ENCODE measurements at regions not wholly inside any gene's neighbourhood (a gene's known extent, or its start where the extent isn't known, plus 50 kb on each side); places are given as distances from the start of the nearest gene placed in this dataset.

- TF ChIP-seq, protein P1, sequence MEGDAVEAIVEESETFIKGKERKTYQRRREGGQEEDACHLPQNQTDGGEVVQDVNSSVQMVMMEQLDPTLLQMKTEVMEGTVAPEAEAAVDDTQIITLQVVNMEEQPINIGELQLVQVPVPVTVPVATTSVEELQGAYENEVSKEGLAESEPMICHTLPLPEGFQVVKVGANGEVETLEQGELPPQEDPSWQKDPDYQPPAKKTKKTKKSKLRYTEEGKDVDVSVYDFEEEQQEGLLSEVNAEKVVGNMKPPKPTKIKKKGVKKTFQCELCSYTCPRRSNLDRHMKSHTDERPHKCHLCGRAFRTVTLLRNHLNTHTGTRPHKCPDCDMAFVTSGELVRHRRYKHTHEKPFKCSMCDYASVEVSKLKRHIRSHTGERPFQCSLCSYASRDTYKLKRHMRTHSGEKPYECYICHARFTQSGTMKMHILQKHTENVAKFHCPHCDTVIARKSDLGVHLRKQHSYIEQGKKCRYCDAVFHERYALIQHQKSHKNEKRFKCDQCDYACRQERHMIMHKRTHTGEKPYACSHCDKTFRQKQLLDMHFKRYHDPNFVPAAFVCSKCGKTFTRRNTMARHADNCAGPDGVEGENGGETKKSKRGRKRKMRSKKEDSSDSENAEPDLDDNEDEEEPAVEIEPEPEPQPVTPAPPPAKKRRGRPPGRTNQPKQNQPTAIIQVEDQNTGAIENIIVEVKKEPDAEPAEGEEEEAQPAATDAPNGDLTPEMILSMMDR (IDR thresholded peaks at IDR 0.05), result no peak
- TF ChIP-seq POLR2A (IDR thresholded peaks at IDR 0.05), result no peak
- Histone ChIP-seq H3K4me3 (no peak overlapping the region), H3K27ac (no peak overlapping the region), H3K9me3 (no peaks in the 10 kb centered on the region), H3K36me3 (no peaks in the 10 kb centered on the region), H3K4me1 (no peaks in the 10 kb centered on the region), H3K27me3 (no peaks in the 10 kb centered on the region)
- DNase-seq, result no peak
- intact Hi-C loops (cut with DNase I), result no loop called here
- 58 to 73% methylated on average over 2 to 3 of the region's 3 CpGs for WGBS, 2 donors
These were observed 677.1 kb upstream of the CHD1 start for GRCh38 chr5:99605904-99606303.

GRCh38 chr5:99600952-99601351, 672.1 kb upstream of the CHD1 start:
- no peaks in the 10 kb centered on the region for H3K9me3 ChIP-seq
- intact Hi-C loops (cut with DNase I), result no loop called here
- no peaks in the 10 kb centered on the region for H3K36me3 ChIP-seq
- H3K27me3 ChIP-seq, result no peaks in the 10 kb centered on the region
- DNase-seq, result no peak
- TF ChIP-seq, protein P1 (IDR thresholded peaks at IDR 0.05), result no peak
- no peak for TF ChIP-seq POLR2A (IDR thresholded peaks at IDR 0.05)
- no peak overlapping the region for H3K27ac ChIP-seq
- H3K4me3 ChIP-seq, result no peak overlapping the region
- H3K4me1 ChIP-seq, result no peaks in the 10 kb centered on the region
- 45 to 62% methylated on average over 1 of the region's 1 CpG for WGBS, 2 donors

DNA sequence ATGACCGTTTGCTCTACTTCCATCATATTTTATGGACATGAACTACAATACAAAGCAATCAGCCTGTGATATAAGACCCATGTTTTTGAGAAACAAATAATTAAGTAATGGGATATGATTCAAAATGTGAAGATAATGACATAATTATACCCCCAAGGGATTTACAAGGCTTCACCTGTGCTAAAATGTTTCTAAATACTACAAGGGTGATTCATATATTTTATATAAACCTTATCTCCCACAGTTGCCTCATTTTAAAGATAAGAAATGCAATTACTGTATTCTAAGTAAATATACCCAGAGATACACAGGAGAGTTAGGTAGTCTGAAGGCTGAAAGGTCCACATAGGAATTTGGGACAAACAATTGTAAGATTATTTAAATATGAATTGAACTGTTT, 662.0 kb upstream of the CHD1 start:
- Histone ChIP-seq H3K36me3 (no peaks in the 10 kb centered on the region), H3K27ac (no peak overlapping the region), H3K4me3 (no peak overlapping the region), H3K27me3 (no peaks in the 10 kb centered on the region), H3K9me3 (no peaks in the 10 kb centered on the region), H3K4me1 (no peaks in the 10 kb centered on the region)
- no peak for TF ChIP-seq POLR2A (IDR thresholded peaks at IDR 0.05)
- TF ChIP-seq, protein P1 (IDR thresholded peaks at IDR 0.05), result no peak
- intact Hi-C loops (cut with DNase I), result no loop called here
- 76 to 81% methylated on average over 1 of the region's 1 CpG for WGBS, 2 donors
- no peak for DNase-seq

- WGBS, 2 donors, result 68 to 83% methylated on average over 1 of the region's 1 CpG
- no peak for TF ChIP-seq POLR2A (IDR thresholded peaks at IDR 0.05)
- TF ChIP-seq, protein P1 (IDR thresholded peaks at IDR 0.05), result no peak
These were observed 660.6 kb upstream of the CHD1 start for GRCh38 chr5:99589424-99589823.

GRCh38 chr5:99587983-99588382, 659.2 kb upstream of the CHD1 start:
- Histone ChIP-seq H3K27ac (no peak overlapping the region), H3K9me3 (no peaks in the 10 kb centered on the region), H3K4me3 (no peak overlapping the region), H3K36me3 (no peaks in the 10 kb centered on the region), H3K27me3 (no peaks in the 10 kb centered on the region), H3K4me1 (no peaks in the 10 kb centered on the region)
- 47 to 52% methylated on average over 1 of the region's 1 CpG for WGBS, 2 donors
- no peak for DNase-seq
- TF ChIP-seq, protein P1 (IDR thresholded peaks at IDR 0.05), result no peak
- TF ChIP-seq POLR2A (IDR thresholded peaks at IDR 0.05), result no peak
- intact Hi-C loops (cut with DNase I), result no loop called here

More at GRCh38 chr5:99589424-99589823, 660.6 kb upstream of the CHD1 start:
- Histone ChIP-seq H3K27me3 (no peaks in the 10 kb centered on the region), H3K27ac (no peak overlapping the region), H3K4me1 (no peaks in the 10 kb centered on the region), H3K36me3 (no peaks in the 10 kb centered on the region), H3K9me3 (no peaks in the 10 kb centered on the region), H3K4me3 (no peak overlapping the region)
- no peak for DNase-seq
- intact Hi-C loops (cut with DNase I), result no loop called here

Measured in esophagus squamous epithelium (tissue), 5 donors.